ENCODE measurements at regions not wholly inside any gene's neighbourhood (a gene's known extent, or its start where the extent isn't known, plus 50 kb on each side); places are given as distances from the start of the nearest gene placed in this dataset.

DNA sequence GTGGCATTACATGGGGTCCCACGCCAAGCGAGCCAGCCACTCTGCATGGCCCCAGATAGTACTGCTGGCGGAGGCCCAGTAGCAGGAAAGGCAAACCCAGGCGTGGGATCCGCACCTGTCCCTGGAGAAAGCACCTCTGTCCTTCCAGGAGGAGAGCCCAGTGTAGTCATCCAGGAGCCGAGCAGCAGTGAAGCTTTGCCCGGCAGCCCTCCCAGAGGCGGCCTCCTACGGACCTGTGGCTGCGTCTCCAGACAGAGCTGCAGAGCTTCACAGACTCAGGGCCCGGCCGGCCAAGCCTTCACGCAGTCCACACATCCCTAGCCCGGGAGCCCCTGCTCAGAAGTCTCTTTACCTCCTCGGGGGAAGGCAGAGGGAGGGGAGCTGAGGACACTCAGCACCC, 100.8 kb upstream of the PPP1R26 start:
- Histone ChIP-seq H3K18ac (ENCODE audit: low read depth, low read length) (no peak overlapping the region), H3K27me3 (ENCODE audit: control insufficient read depth, insufficient read depth, low read length) (no peaks in the 10 kb centered on the region; the same call in 1 of the 2 replicates), H2BK15ac (ENCODE audit: low read depth, low read length) (no peak overlapping the region), H3K36me3 (ENCODE audit: control insufficient read depth, insufficient read depth, low read length) (no peaks in the 10 kb centered on the region), H2AK5ac (ENCODE audit: low read depth, low read length) (no peak overlapping the region), H2AFZ (replicated peaks; ENCODE audit: low read length, poor library complexity) (no peak overlapping the region), H4K91ac (ENCODE audit: insufficient read depth, low read depth, low read length) (no peak overlapping the region), H4K20me1 (ENCODE audit: insufficient read depth, low read length) (no peaks in the 10 kb centered on the region), H2AK9ac (replicated peaks; ENCODE audit: low read depth, low read length, poor library complexity) (no peak overlapping the region), H3K9ac (ENCODE audit: low read depth, low read length) (no peak overlapping the region), H3K4me1 (ENCODE audit: control insufficient read depth, insufficient read depth, low read length) (no peaks in the 10 kb centered on the region), H4K5ac (ENCODE audit: low read depth, low read length) (no peak overlapping the region), H3K4me3 (ENCODE audit: insufficient read depth, low read depth, low read length) (no peak overlapping the region), H3K4ac (ENCODE audit: low read depth, low read length) (no peak overlapping the region), H3K27ac (ENCODE audit: insufficient read depth, low read length) (no peak overlapping the region), H3K9me1 (ENCODE audit: insufficient read depth, low read length) (no peaks in the 10 kb centered on the region), H2BK120ac (ENCODE audit: low read depth, low read length) (no peak overlapping the region), H3K56ac (ENCODE audit: extremely low read depth, insufficient read depth, low read length) (no peak overlapping the region), H3K23ac (ENCODE audit: low read depth, low read length) (no peak overlapping the region), H3K9me3 (ENCODE audit: control insufficient read depth, insufficient read depth, low read length) (peaks cover 21% of the 10 kb centered on the region), H2BK5ac (ENCODE audit: low read depth, low read length, poor library complexity, severe bottlenecking) (no peak overlapping the region), H3K79me1 (ENCODE audit: low read depth in 1 of 2, low read length in 2 of 2) (no peaks in the 10 kb centered on the region), H4K8ac (ENCODE audit: low read depth in 2 of 2, low read length in 2 of 2) (no peak overlapping the region), H3K4me2 (ENCODE audit: low read depth, low read length) (no peak overlapping the region), H2BK20ac (ENCODE audit: low read depth, low read length) (no peak overlapping the region), H3K14ac (replicated peaks; ENCODE audit: low read depth, low read length) (no peak overlapping the region)
- TF ChIP-seq NFE2L2 (IDR thresholded peaks at IDR 0.05; ENCODE audit: low read depth, low read length) (no peak), MAZ (IDR thresholded peaks at IDR 0.05; ENCODE audit: borderline replicate concordance, low read depth, low read length) (no peak), MAFK (IDR thresholded peaks at IDR 0.05; ENCODE audit: low read depth, low read length) (no peak), FOS (IDR thresholded peaks at IDR 0.05; ENCODE audit: low read depth, low read length) (no peak), CEBPB (IDR thresholded peaks at IDR 0.05; ENCODE audit: low read depth, low read length) (no peak)
- in situ Hi-C loops (cut with MboI; ENCODE audit: low sequenced_read_pairs), result no loop called here
- dilution Hi-C loops (cut with HindIII; ENCODE audit: low sequenced_read_pairs, unreplicated experiment), result no loop called here
- intact Hi-C loops (cut with micrococcal nuclease), result no loop called here
- ATAC-seq (ENCODE audit: low read depth), result no peak
- no TSS peak for BruUV-seq (replicated peaks)
- WGBS, 2 experiments (ENCODE audit: extremely low coverage in 2 of 2, insufficient read length in 1 of 2), result 74% methylated on average over 5 of the region's 15 CpGs; no CpG with 5 or more reads in 1 of the 2 experiments
- ChIA-PET POLR2A (ENCODE audit: unreplicated experiment) (interaction anchor here (0.6 kb wide), 1 partner anchor 36 kb away, joined by 3 read pairs; no protein-coding TSS in a partner anchor), CTCF (interaction anchor here (0.6 kb wide), 1 partner anchor 10 kb away, joined by 3 read pairs; no protein-coding TSS in a partner anchor)
- no peak for DNase-seq

Data from IMR-90 (cell line).